K562 (cell line): ENCODE measurements at regions not wholly inside any gene's neighbourhood (a gene's known extent, or its start where the extent isn't known, plus 50 kb on each side); places are given as distances from the start of the nearest gene placed in this dataset.

Source experiments
- ASH1L ChIP-seq: fragments of 450-650 bp; IDR thresholded peaks from 2 replicates; pipeline ENCODE4 v1.6.1; 2018; ENCODE audit warnings: borderline replicate concordance, mild to moderate bottlenecking, low read depth; ENCODE audit not compliant: partially characterized antibody
- BRD4 ChIP-seq: fragments of 200-600 bp; sonication (generic); IDR thresholded peaks from 2 replicates; pipeline ENCODE4 v1.6.1; 2017; ENCODE audit warnings: inconsistent platforms
- CREM ChIP-seq: IDR thresholded peaks from 2 replicates; pipeline ENCODE4 v1.6.1; 2014; ENCODE audit warnings: antibody characterized with exemption, low read depth
- DMBX1 ChIP-seq: fragments of 250-450 bp; sonication (Bioruptor Pico); IDR thresholded peaks from 2 replicates; pipeline ENCODE4 v1.8.0; 2022; ENCODE audit warnings: inconsistent platforms, mild to moderate bottlenecking, moderate library complexity, borderline replicate concordance
- DPF2 ChIP-seq: fragments of 450-650 bp; IDR thresholded peaks from 2 replicates; pipeline ENCODE4 v1.6.1; 2016
- EP300 ChIP-seq: IDR thresholded peaks from 2 replicates; pipeline ENCODE4 v1.6.1; 2012; ENCODE audit warnings: low read length, improper control_type of control experiment
- FOSL1 ChIP-seq: fragments of 200-800 bp; sonication (Bioruptor generic); conservative IDR thresholded peaks from 2 replicates; pipeline ENCODE4 v1.6.1; 2016; ENCODE audit warnings: missing genetic modification characterization, missing compliant biosample characterization
- GABPB2 ChIP-seq: fragments of 250-450 bp; sonication (Bioruptor Pico); conservative IDR thresholded peaks from 2 replicates; pipeline ENCODE4 v1.5.1; 2021; ENCODE audit warnings: mild to moderate bottlenecking
- JUND ChIP-seq, 2 experiments: IDR thresholded peaks; 2 replicates in 1 of 2; 3 replicates in 1 of 2; pipeline ENCODE4 v1.6.1; 2011; ENCODE audit warnings: borderline replicate concordance in 2 of 2, low read depth in 2 of 2, low read length in 2 of 2, improper control_type of control experiment in 1 of 2, missing biosample characterization in 1 of 2, missing genetic modification characterization in 1 of 2, missing genetic modification reagents in 1 of 2
- MED1 ChIP-seq: sonication (generic); formaldehyde crosslinking; IDR thresholded peaks from 2 replicates; pipeline ENCODE4 v1.8.1; 2023; ENCODE audit warnings: missing genetic modification reagents, borderline replicate concordance
- NCOA4 ChIP-seq: fragments of 450-650 bp; IDR thresholded peaks from 2 replicates; pipeline ENCODE4 v1.6.1; 2018; ENCODE audit warnings: mild to moderate bottlenecking; ENCODE audit not compliant: partially characterized antibody
- PTBP1 ChIP-seq: fragments of 200-400 bp; formaldehyde crosslinking; IDR thresholded peaks from 2 replicates; pipeline ENCODE4 v1.6.1; 2017; ENCODE audit warnings: low read depth, low read length
- RBM25 ChIP-seq: fragments of 200-400 bp; formaldehyde crosslinking; IDR thresholded peaks from 2 replicates; pipeline ENCODE4 v1.6.1; 2018; ENCODE audit warnings: low read length, low read depth, moderate library complexity; ENCODE audit not compliant: severe bottlenecking
- SMARCA4 ChIP-seq: fragments of 450-650 bp; IDR thresholded peaks from 2 replicates; pipeline ENCODE4 v1.6.1; 2016
- TAF7 ChIP-seq: fragments of 450-650 bp; IDR thresholded peaks from 2 replicates; pipeline ENCODE4 v1.6.1; 2016; ENCODE audit warnings: missing genetic modification characterization, missing compliant biosample characterization
- TCF3 ChIP-seq: sonication (generic); formaldehyde crosslinking; IDR thresholded peaks from 2 replicates; pipeline ENCODE4 v1.4.0; 2020; ENCODE audit warnings: mild to moderate bottlenecking, missing genetic modification reagents
- TCF7 ChIP-seq: sonication (generic); IDR thresholded peaks from 2 replicates; pipeline ENCODE4 v1.6.1; 2016; ENCODE audit warnings: antibody characterized with exemption, borderline replicate concordance
- TEAD4 ChIP-seq, 2 experiments: sonication (generic) in 1 of 2; formaldehyde crosslinking in 1 of 2; IDR thresholded peaks; 2 replicates each; pipeline versions ENCODE4 v1.6.1 to v1.8.0; 2012 to 2022; ENCODE audit warnings: borderline replicate concordance in 1 of 2, inconsistent platforms in 1 of 2, low read length in 1 of 2, mild to moderate bottlenecking in 1 of 2, missing genetic modification reagents in 1 of 2
- TRIM24 ChIP-seq, 2 experiments: fragments of 450-650 bp; IDR thresholded peaks; 2 replicates each; pipeline ENCODE4 v1.6.1; 2016
- ZBTB1 ChIP-seq: sonication (generic); formaldehyde crosslinking; IDR thresholded peaks from 2 replicates; pipeline ENCODE4 v1.8.1; 2023; ENCODE audit warnings: missing genetic modification reagents, low read depth, mild to moderate bottlenecking, borderline replicate concordance
- ZBTB17 ChIP-seq: fragments of 450-650 bp; formaldehyde crosslinking; IDR thresholded peaks from 2 replicates; pipeline ENCODE4 v1.4.0; 2020; ENCODE audit warnings: mild to moderate bottlenecking
- ZNF224 ChIP-seq: sonication (generic); formaldehyde crosslinking; IDR thresholded peaks from 2 replicates; pipeline ENCODE4 v1.8.0; 2022; ENCODE audit warnings: mild to moderate bottlenecking, missing genetic modification reagents
- ZNF589 ChIP-seq: fragments of 200-800 bp; sonication (Bioruptor generic); IDR thresholded peaks from 2 replicates; pipeline ENCODE4 v1.6.1; 2016; ENCODE audit warnings: low read depth, missing genetic modification characterization, missing compliant biosample characterization
- TF ChIP-seq, protein P1 (sequence below), 2 experiments: IDR thresholded peaks; 2 replicates each; pipeline ENCODE4 v1.6.1; 2011; ENCODE audit warnings: borderline replicate concordance in 1 of 2, control low read depth in 1 of 2, low read depth in 1 of 2, low read length in 1 of 2, mild to moderate bottlenecking in 1 of 2, mixed read lengths in 1 of 2, moderate library complexity in 1 of 2; ENCODE audit not compliant: insufficient read depth in 1 of 2, insufficient read length in 1 of 2, poor library complexity in 1 of 2, severe bottlenecking in 1 of 2; ENCODE audit errors: extremely low read depth in 1 of 2
- TF ChIP-seq, protein P2 (sequence below): fragments of 250-450 bp; sonication (Bioruptor Pico); IDR thresholded peaks from 2 replicates; pipeline ENCODE4 v1.5.0; 2021
- TF ChIP-seq, protein P3 (sequence below), 2 experiments: fragments of 450-650 bp in 1 of 2; sonication (generic) in 1 of 2; formaldehyde crosslinking in 1 of 2; IDR thresholded peaks in 1 of 2; conservative IDR thresholded peaks in 1 of 2; 2 replicates each; pipeline versions ENCODE4 v1.6.1 to v1.8.1; 2016 to 2023; ENCODE audit warnings: mild to moderate bottlenecking in 2 of 2, moderate library complexity in 2 of 2, inconsistent platforms in 1 of 2, missing genetic modification reagents in 1 of 2

DNA sequence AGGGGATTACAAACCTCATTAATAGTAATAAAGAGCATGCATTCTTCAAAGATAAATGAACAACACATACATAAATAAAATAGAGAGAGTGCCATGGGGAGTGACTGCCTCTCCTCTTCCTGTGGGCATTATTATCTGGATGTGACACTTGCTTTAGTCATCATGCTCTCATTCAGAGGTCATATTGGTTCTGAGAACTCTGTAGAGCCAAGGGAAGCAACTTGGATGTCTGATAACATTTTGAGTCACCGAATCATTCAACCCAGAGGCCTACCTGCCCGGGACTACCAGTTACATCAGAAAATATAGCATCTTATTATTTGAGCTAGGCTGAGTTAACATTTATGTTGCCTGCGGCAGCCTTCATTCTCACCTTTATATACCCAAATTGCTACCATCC, 489.5 kb downstream of the STIM2 start (continued):
- TF ChIP-seq JUND (IDR thresholded peaks at IDR 0.05; ENCODE audit: borderline replicate concordance, low read depth, low read length) (peak; percentile 65; the same call in 1 of the 2 replicates), JUND (tag; IDR thresholded peaks at IDR 0.05; ENCODE audit: borderline replicate concordance, low read depth, low read length) (peak; percentile 60; the same call in 1 of the 3 replicates), PTBP1 (no peak), ZNF589 (CRISPR knock-in tag) (peak; percentile 46; the same call in 1 of the 2 replicates), ZNF224 (CRISPR knock-in tag) (no peak), TCF3 (CRISPR knock-in tag) (no peak; the same call in 1 of the 2 replicates), TCF7 (no peak), MED1 (no peak), GABPB2 (CRISPR knock-in tag) (no peak), EP300 (peak; percentile 53; the same call in 1 of the 2 replicates), BRD4 (no peak), DMBX1 (CRISPR knock-in tag) (peak; percentile 65; the same call in 1 of the 2 replicates), CREM (0 out of 2 replicates have a peak, but pooled peaks have one; percentile 27), TAF7 (tag) (no peak), TEAD4 (IDR thresholded peaks at IDR 0.05; ENCODE audit: low read length) (peak; percentile 44; the same call in 1 of the 2 replicates), TEAD4 (CRISPR knock-in tag; IDR thresholded peaks at IDR 0.05; ENCODE audit: borderline replicate concordance) (no peak), FOSL1 (tag) (peak; percentile 98), ZBTB1 (CRISPR knock-in tag) (no peak), TRIM24 (IDR thresholded peaks at IDR 0.05) (0 out of 4 replicates have a peak, but pooled peaks of 1 of the 2 experiments have one; percentile 13), RBM25 (no peak), DPF2 (peak; percentile 25; the same call in 1 of the 2 replicates), NCOA4 (no peak), ZBTB17 (no peak), SMARCA4 (peak; percentile 52; the same call in 1 of the 2 replicates), ASH1L (no peak)
- TF ChIP-seq, protein P1, sequence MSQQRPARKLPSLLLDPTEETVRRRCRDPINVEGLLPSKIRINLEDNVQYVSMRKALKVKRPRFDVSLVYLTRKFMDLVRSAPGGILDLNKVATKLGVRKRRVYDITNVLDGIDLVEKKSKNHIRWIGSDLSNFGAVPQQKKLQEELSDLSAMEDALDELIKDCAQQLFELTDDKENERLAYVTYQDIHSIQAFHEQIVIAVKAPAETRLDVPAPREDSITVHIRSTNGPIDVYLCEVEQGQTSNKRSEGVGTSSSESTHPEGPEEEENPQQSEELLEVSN (IDR thresholded peaks at IDR 0.05; ENCODE audit: borderline replicate concordance in 1 of 2, extremely low read depth in 1 of 2, insufficient read depth in 1 of 2, insufficient read length in 1 of 2, low read depth in 1 of 2, low read length in 1 of 2, poor library complexity in 1 of 2, severe bottlenecking in 1 of 2): no peak
- TF ChIP-seq, protein P2, sequence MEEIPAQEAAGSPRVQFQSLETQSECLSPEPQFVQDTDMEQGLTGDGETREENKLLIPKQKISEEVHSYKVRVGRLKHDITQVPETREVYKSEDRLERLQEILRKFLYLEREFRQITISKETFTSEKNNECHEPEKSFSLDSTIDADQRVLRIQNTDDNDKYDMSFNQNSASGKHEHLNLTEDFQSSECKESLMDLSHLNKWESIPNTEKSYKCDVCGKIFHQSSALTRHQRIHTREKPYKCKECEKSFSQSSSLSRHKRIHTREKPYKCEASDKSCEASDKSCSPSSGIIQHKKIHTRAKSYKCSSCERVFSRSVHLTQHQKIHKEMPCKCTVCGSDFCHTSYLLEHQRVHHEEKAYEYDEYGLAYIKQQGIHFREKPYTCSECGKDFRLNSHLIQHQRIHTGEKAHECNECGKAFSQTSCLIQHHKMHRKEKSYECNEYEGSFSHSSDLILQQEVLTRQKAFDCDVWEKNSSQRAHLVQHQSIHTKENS (CRISPR knock-in tag): no peak
- TF ChIP-seq, protein P3, sequence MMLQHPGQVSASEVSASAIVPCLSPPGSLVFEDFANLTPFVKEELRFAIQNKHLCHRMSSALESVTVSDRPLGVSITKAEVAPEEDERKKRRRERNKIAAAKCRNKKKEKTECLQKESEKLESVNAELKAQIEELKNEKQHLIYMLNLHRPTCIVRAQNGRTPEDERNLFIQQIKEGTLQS (IDR thresholded peaks at IDR 0.05): peak; percentile 34; the same call in 1 of the 2 replicates
- TF ChIP-seq, protein P3 (CRISPR knock-in tag; conservative IDR thresholded peaks at IDR 0.05): no peak
